Gastrocnemius medialis (tissue), 4 donors: ENCODE measurements at regions not wholly inside any gene's neighbourhood (a gene's known extent, or its start where the extent isn't known, plus 50 kb on each side); places are given as distances from the start of the nearest gene placed in this dataset.
"Not testable (repeated sequence)": the region's sequence is repeated elsewhere in the genome, so short reads cannot be mapped to it uniquely, and the experiment has no call there.

ENCODE experiments used
- POLR2A ChIP-seq, 2 donors: fragments of 450-650 bp; IDR thresholded peaks; one replicate each; pipeline ENCODE4 v1.6.1; 2017; ENCODE audit warnings: antibody characterized with exemption in 2 of 2, mild to moderate bottlenecking in 2 of 2, moderate library complexity in 2 of 2
- TF ChIP-seq, protein P1 (sequence below), 5 experiments: fragments of 450-650 bp in 3 of 5; fragments of 200-600 bp in 2 of 5; sonication (generic) in 2 of 5; IDR thresholded peaks in 4 of 5; conservative IDR thresholded peaks in 1 of 5; 1 replicate in 4 of 5; 2 replicates in 1 of 5; pipeline ENCODE4 v1.5.1; 2016 to 2019; ENCODE audit warnings: antibody characterized with exemption in 5 of 5, mild to moderate bottlenecking in 3 of 5, moderate library complexity in 3 of 5

DNA sequence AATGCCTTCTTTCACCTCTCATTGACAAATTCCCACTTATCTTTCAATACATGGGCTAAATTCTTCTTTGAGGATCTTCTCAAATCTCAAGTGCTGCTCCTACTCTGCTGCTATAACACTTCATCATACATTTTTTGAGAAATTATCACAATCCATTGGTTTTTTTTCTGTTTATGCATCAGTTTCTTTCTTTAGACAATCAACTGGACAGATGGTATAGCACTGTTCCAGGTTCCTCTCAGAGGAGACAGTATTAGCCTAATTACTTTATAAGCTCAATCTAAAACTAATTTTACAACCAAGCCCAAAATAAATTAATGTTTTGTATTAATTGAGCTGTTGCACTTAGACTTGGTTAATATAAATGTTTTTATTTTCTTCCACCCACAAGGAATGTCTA is 392.5 kb downstream of the CHL1 start:
- TF ChIP-seq POLR2A (IDR thresholded peaks at IDR 0.05) = not testable (repeated sequence)
- TF ChIP-seq, protein P1, sequence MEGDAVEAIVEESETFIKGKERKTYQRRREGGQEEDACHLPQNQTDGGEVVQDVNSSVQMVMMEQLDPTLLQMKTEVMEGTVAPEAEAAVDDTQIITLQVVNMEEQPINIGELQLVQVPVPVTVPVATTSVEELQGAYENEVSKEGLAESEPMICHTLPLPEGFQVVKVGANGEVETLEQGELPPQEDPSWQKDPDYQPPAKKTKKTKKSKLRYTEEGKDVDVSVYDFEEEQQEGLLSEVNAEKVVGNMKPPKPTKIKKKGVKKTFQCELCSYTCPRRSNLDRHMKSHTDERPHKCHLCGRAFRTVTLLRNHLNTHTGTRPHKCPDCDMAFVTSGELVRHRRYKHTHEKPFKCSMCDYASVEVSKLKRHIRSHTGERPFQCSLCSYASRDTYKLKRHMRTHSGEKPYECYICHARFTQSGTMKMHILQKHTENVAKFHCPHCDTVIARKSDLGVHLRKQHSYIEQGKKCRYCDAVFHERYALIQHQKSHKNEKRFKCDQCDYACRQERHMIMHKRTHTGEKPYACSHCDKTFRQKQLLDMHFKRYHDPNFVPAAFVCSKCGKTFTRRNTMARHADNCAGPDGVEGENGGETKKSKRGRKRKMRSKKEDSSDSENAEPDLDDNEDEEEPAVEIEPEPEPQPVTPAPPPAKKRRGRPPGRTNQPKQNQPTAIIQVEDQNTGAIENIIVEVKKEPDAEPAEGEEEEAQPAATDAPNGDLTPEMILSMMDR (IDR thresholded peaks at IDR 0.05 in 4 of 5, conservative IDR thresholded peaks at IDR 0.05 in 1 of 5) = not testable (repeated sequence)
